Tibial nerve (tissue), 4 donors: ENCODE measurements at regions not wholly inside any gene's neighbourhood (a gene's known extent, or its start where the extent isn't known, plus 50 kb on each side); places are given as distances from the start of the nearest gene placed in this dataset.

ENCODE experiments used
- CTCF ChIP-seq, 5 experiments: fragments of 200-600 bp in 3 of 5; fragments of 450-650 bp in 2 of 5; sonication (generic) in 3 of 5; IDR thresholded peaks; one replicate each; pipeline ENCODE4 v1.5.1; 2016 to 2019; ENCODE audit warnings: antibody characterized with exemption in 5 of 5, mild to moderate bottlenecking in 3 of 5, moderate library complexity in 2 of 5
- EP300 ChIP-seq, 2 donors: sonication (generic); formaldehyde crosslinking; IDR thresholded peaks; one replicate each; pipeline ENCODE4 v1.6.1; 2017; ENCODE audit warnings: antibody characterized with exemption in 2 of 2, mild to moderate bottlenecking in 1 of 2

- no peak for TF ChIP-seq EP300 (IDR thresholded peaks at IDR 0.05)
- no peak for TF ChIP-seq CTCF (IDR thresholded peaks at IDR 0.05)
These were observed 391.0 kb upstream of the AZI2 start for GRCh38 chr3:28739647-28740046.
